SH-SY5Y (cell line): ENCODE measurements at regions not wholly inside any gene's neighbourhood (a gene's known extent, or its start where the extent isn't known, plus 50 kb on each side); places are given as distances from the start of the nearest gene placed in this dataset.

Source experiments
- GATA2 ChIP-seq: IDR thresholded peaks from 2 replicates; pipeline ENCODE4 v1.6.1; 2011; ENCODE audit warnings: mild to moderate bottlenecking, low read depth, low read length
- GATA3 ChIP-seq: IDR thresholded peaks from 2 replicates; pipeline ENCODE4 v1.6.1; 2011; ENCODE audit warnings: low read depth, mild to moderate bottlenecking, low read length, moderate library complexity

DNA sequence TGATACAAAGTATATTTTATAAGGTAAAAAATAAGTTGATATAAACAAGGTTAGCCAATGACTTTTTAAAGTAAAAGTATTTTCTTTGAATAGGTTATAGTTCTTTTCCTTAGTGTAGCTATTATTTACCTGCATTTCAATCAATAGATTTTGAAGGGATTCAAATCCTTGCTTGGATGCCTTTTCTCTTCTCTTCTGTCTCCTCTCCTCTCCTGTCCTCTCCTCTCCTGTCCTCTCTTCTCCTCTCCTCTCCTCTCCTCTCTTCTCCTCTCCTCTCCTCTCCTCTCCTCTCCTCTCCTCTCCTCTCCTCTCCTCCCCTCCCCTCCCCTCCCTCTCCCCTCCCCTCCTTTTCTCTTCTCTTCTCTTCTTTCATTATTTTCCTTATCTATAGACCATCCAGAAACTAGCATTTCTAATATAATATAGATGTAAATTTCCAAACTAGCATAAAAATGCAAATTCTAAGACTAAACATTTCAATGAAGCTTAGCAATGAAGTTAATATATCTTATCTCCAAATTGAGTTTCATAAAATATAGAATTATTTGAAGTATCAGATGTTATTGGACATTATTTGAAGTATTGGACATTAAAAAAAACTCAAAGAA is 60.5 kb upstream of the PRKCQ start:
- TF ChIP-seq GATA3 = no peak
- no peak for TF ChIP-seq GATA2

DNA sequence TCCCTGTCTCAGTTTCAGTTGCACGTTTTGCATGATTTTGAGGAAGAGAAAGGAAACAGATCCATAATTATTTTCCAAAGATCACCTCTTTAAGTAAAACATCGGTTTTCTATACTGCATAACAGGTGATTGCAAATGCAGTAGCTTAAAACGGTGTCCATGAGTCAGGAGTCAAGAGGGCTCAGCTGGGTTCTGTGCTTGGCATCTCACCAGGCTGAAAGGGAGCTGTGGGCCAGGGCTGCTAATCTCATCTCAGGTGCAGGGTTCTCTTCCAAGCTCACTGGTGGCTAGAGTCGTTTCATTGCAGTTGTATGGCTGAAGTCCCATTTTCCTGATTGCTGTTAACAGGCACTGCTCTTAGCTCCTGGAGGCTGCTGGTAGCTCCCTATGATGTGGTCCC is 57.0 kb upstream of the PRKCQ start:
- TF ChIP-seq GATA3 (no peak), GATA2 (no peak)

DNA sequence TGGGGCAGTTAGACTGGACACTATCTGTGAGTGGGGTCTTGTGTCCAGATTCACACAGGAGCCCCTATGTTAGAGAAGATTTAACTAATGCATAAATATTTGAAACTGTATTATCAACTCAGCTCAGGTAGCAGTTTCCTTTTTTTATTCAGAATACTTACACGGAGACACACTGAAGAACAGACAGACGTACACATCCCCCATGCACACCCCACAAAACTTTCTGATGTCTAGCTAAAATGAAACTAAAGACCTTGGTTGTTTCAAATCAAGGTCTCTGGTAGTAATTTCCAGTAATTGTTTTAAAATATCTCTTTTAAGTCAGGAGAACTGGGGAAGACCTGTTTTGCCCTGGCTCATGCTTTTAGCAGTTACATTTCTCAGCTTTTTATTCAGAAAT is 55.7 kb upstream of the PRKCQ start:
- TF ChIP-seq GATA3 (no peak), GATA2 (no peak)
